Activated B cell treated with CpG ODN at 0.5 μM for 24 hours (primary cell): ENCODE measurements at regions not wholly inside any gene's neighbourhood (a gene's known extent, or its start where the extent isn't known, plus 50 kb on each side); places are given as distances from the start of the nearest gene placed in this dataset.

Source experiments
- ATAC-seq: fragments of 200-7000 bp; cut with Tn5 transposase; one replicate; pipeline ENCODE4 v1.10.0; 2021; ENCODE audit warnings: low read depth, mild to moderate bottlenecking, moderate library complexity
- CTCF ChIA-PET: fragments of 350-600 bp; sonication (Branson Sonifier 250); formaldehyde crosslinking; loops from one replicate; lab custom pipeline; 2021; ENCODE audit warnings: antibody characterized with exemption; lab: Charles Lee
- POLR2A ChIA-PET: fragments of 350-600 bp; sonication (Branson Sonifier 250); formaldehyde crosslinking; loops from one replicate; lab custom pipeline; 2021; ENCODE audit warnings: antibody characterized with exemption; lab: Charles Lee
- DNase-seq: peaks from one replicate; pipeline ENCODE4 v3.0.0; 2022
- H3K27ac Mint-ChIP-seq: one replicate; pipeline ENCODE4 v1.8.0; 2020; ENCODE audit warnings: mixed read lengths
- H3K27me3 Mint-ChIP-seq: one replicate; pipeline ENCODE4 v1.8.0; 2021; ENCODE audit warnings: mixed read lengths
- H3K36me3 Mint-ChIP-seq: one replicate; pipeline ENCODE4 v1.8.0; 2021; ENCODE audit warnings: low read depth, mixed read lengths
- H3K4me1 Mint-ChIP-seq: one replicate; pipeline ENCODE4 v1.8.0; 2021; ENCODE audit warnings: mixed read lengths
- H3K4me3 Mint-ChIP-seq: one replicate; pipeline ENCODE4 v1.8.0; 2020; ENCODE audit warnings: mild to moderate bottlenecking, mixed read lengths
- H3K9me3 Mint-ChIP-seq: one replicate; pipeline ENCODE4 v1.8.0; 2020; ENCODE audit warnings: mixed read lengths
- intact Hi-C: fragments of 100-400 bp; cut with micrococcal nuclease; formaldehyde crosslinking; loops from one replicate; pipeline ENCODE4 v1.15.1; 2024
- TF ChIP-seq, protein P1 (sequence below): fragments of 200-600 bp; IDR thresholded peaks from one replicate; pipeline ENCODE4 v1.8.0; 2022; ENCODE audit warnings: antibody characterized with exemption, mild to moderate bottlenecking

DNA sequence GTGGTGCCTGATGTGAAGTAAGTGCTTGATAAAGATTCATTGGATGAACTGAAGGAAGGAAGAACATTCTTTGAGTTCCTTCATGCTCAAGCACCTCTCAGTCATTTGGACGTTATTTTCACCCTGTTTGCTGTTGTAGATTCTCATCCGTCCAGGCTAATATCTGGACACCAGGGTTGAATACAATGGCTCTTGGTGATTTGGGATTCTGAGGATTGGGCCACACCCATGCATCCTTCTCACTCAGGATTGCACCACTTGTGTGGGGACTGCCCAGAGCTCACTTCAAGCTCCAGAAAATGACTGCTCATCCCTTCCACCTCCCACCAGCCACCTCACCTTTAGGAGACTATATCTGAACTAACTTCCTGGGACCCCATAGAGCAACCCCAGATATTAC is 117.1 kb upstream of the IPO9 start:
- ATAC-seq (no peak), DNase-seq (no peak)
- ChIA-PET CTCF (interaction anchor here (9.7 kb wide), 1 partner anchor 79 kb away, joined by 189 read pairs; no protein-coding TSS in a partner anchor), POLR2A (no interaction called here)
- Mint-ChIP-seq H3K27me3 (no peaks in the 10 kb centered on the region), H3K4me3 (no peak overlapping the region), H3K27ac (no peak overlapping the region), H3K4me1 (peaks cover 14% of the 10 kb centered on the region), H3K36me3 (no peaks in the 10 kb centered on the region), H3K9me3 (no peaks in the 10 kb centered on the region)
- intact Hi-C loops: no loop called here
- TF ChIP-seq, protein P1, sequence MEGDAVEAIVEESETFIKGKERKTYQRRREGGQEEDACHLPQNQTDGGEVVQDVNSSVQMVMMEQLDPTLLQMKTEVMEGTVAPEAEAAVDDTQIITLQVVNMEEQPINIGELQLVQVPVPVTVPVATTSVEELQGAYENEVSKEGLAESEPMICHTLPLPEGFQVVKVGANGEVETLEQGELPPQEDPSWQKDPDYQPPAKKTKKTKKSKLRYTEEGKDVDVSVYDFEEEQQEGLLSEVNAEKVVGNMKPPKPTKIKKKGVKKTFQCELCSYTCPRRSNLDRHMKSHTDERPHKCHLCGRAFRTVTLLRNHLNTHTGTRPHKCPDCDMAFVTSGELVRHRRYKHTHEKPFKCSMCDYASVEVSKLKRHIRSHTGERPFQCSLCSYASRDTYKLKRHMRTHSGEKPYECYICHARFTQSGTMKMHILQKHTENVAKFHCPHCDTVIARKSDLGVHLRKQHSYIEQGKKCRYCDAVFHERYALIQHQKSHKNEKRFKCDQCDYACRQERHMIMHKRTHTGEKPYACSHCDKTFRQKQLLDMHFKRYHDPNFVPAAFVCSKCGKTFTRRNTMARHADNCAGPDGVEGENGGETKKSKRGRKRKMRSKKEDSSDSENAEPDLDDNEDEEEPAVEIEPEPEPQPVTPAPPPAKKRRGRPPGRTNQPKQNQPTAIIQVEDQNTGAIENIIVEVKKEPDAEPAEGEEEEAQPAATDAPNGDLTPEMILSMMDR: no peak

DNA sequence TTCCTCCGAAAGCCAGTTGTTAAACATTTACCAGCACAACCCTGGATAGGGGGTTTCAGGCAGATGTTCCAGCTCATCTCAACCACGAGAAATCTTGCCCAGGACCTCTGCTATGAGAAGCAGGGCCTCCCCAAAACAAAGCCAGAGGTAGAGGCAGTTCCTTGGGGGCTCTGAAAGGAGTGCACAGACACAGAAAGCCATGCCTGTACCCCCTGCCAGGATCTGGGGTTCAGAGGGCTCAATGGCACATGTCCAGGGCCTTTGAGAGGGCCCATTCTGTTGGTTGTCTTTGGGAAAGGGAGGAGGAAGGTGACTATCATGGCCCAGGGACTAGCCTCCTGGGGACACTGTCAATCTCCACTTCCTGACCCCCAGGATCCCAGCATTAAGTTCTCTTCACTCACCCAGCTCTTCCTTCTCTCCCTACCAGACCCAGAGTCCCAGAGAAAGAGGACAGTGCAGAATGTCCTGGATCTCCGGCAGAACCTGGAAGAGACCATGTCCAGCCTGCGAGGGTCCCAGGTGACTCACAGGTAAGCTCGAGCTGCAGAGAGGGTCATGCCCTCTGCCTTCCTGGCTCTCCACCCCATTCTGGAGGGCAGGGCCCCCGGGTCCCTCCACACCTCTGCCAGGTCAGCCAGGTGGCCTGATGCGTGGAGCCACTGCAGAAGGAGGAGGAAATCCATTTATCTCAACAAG is 116.4 kb upstream of the IPO9 start:
- ChIA-PET POLR2A (no interaction called here), CTCF (interaction anchor here (0.7 to 9.7 kb wide), 3 partner anchors 9 to 79 kb away, joined by 3 to 189 read pairs (median 4); no protein-coding TSS in a partner anchor)
- Mint-ChIP-seq H3K36me3 (no peaks in the 10 kb centered on the region), H3K9me3 (no peaks in the 10 kb centered on the region), H3K4me1 (peaks cover 19% of the 10 kb centered on the region), H3K27me3 (no peaks in the 10 kb centered on the region), H3K4me3 (no peak overlapping the region), H3K27ac (no peak overlapping the region)
- ATAC-seq (no peak), DNase-seq (no peak)
- TF ChIP-seq, protein P1: no peak
- intact Hi-C loops: no loop called here

- TF ChIP-seq, protein P1: no peak
- no peak for DNase-seq
- H3K36me3 Mint-ChIP-seq: no peaks in the 10 kb centered on the region
- ChIA-PET CTCF (interaction anchor here (0.6 to 9.7 kb wide), 4 partner anchors 10 to 78 kb away, joined by 3 to 189 read pairs (median 4); no protein-coding TSS in a partner anchor), POLR2A (no interaction called here)
- H3K4me1 Mint-ChIP-seq: peaks cover 22% of the 10 kb centered on the region
- ATAC-seq: no peak
- no peaks in the 10 kb centered on the region for H3K9me3 Mint-ChIP-seq
- no peaks in the 10 kb centered on the region for H3K27me3 Mint-ChIP-seq
- H3K4me3 Mint-ChIP-seq: no peak overlapping the region
- intact Hi-C loops: no loop called here
- no peak overlapping the region for H3K27ac Mint-ChIP-seq
These were observed 115.7 kb upstream of the IPO9 start for GRCh38 chr1:201713086-201713810.

- H3K27ac Mint-ChIP-seq: no peak overlapping the region
- no peak overlapping the region for H3K4me3 Mint-ChIP-seq
- ChIA-PET CTCF (interaction anchor here (1.8 to 9.7 kb wide), 2 partner anchors 11 to 76 kb away, joined by 4 to 189 read pairs; no protein-coding TSS in a partner anchor), POLR2A (no interaction called here)
- H3K4me1 Mint-ChIP-seq: peaks cover 22% of the 10 kb centered on the region
- DNase-seq: no peak
- intact Hi-C loops: no loop called here
- ATAC-seq: no peak
- no peaks in the 10 kb centered on the region for H3K36me3 Mint-ChIP-seq
- TF ChIP-seq, protein P1: no peak
- H3K9me3 Mint-ChIP-seq: no peaks in the 10 kb centered on the region
- H3K27me3 Mint-ChIP-seq: no peaks in the 10 kb centered on the region
These were observed 114.2 kb upstream of the IPO9 start for GRCh38 chr1:201714542-201715329.
